WTC11 (cell line): ENCODE measurements at regions not wholly inside any gene's neighbourhood (a gene's known extent, or its start where the extent isn't known, plus 50 kb on each side); places are given as distances from the start of the nearest gene placed in this dataset.

Experiments
- GRHL2 ChIP-seq: fragments of 250-450 bp; sonication (Bioruptor Pico); IDR thresholded peaks from 2 replicates; pipeline ENCODE4 v1.8.0; 2022; ENCODE audit warnings: mild to moderate bottlenecking, moderate library complexity; ENCODE audit not compliant: insufficient replicate concordance, severe bottlenecking
- IRF2 ChIP-seq: sonication (generic); formaldehyde crosslinking; IDR thresholded peaks from 2 replicates; pipeline ENCODE4 v1.8.0; 2022; ENCODE audit warnings: low read depth, missing genetic modification reagents, borderline replicate concordance
- NR2C2 ChIP-seq: sonication (generic); formaldehyde crosslinking; IDR thresholded peaks from 2 replicates; pipeline ENCODE4 v1.8.0; 2022; ENCODE audit warnings: mild to moderate bottlenecking, missing genetic modification reagents
- TF ChIP-seq, protein P1 (sequence below): fragments of 250-450 bp; sonication (Bioruptor Pico); IDR thresholded peaks from 2 replicates; pipeline ENCODE4 v2.1.2; 2022; ENCODE audit warnings: mild to moderate bottlenecking, moderate library complexity
- TF ChIP-seq, protein P2 (sequence below): sonication (generic); formaldehyde crosslinking; IDR thresholded peaks from 2 replicates; pipeline ENCODE4 v1.8.1; 2023; ENCODE audit warnings: mild to moderate bottlenecking, moderate library complexity, missing genetic modification reagents
- TF ChIP-seq, protein P3 (sequence below): fragments of 200-600 bp; IDR thresholded peaks from 2 replicates; pipeline ENCODE4 v1.8.0; 2022; ENCODE audit warnings: antibody characterized with exemption
- TF ChIP-seq, protein P4 (sequence below): sonication (generic); formaldehyde crosslinking; IDR thresholded peaks from 2 replicates; pipeline ENCODE4 v1.8.1; 2022; ENCODE audit warnings: mild to moderate bottlenecking, missing genetic modification reagents, moderate library complexity, borderline replicate concordance

DNA sequence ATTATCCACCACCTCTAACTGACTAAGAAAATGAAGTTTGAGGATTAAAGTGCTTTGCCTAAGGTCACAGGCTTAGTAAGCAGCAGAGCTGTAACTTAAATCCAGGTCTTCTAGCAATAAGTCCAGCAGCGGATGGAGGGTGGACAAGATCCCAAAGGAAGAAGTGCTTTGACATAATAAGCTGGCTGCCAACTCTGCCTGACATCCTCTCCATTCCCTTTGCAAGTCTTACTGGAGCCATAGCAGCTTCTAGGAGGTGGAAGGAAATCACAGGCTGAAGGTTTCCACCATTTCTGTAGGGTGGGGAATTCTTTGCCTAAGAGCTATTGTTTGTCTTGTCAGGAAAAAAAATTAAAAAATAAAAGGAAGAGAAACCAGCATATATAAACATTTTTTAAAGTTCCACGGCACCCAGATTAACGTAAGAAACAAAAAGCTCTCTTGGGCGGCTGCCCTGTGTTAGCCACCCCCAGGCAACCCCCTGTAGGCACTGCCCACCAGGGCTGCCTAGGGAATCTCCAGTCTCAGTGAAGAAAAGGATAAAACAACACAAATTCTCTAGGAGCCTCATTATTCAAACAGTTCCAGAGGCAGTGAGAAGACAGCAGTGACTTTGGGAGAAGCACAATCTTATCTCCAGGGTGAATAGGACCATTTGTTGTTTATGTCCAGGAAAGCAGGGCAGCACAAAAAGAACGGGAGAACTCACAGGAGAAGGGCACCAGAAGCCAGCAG, 380.8 kb upstream of the CADM1 start:
- TF ChIP-seq IRF2 (no peak), NR2C2 (CRISPR knock-in tag) (no peak), GRHL2 (no peak)
- TF ChIP-seq, protein P1, sequence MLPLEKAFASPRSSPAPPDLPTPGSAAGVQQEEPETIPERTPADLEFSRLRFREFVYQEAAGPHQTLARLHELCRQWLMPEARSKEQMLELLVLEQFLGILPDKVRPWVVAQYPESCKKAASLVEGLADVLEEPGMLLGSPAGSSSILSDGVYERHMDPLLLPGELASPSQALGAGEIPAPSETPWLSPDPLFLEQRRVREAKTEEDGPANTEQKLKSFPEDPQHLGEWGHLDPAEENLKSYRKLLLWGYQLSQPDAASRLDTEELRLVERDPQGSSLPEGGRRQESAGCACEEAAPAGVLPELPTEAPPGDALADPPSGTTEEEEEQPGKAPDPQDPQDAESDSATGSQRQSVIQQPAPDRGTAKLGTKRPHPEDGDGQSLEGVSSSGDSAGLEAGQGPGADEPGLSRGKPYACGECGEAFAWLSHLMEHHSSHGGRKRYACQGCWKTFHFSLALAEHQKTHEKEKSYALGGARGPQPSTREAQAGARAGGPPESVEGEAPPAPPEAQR (CRISPR knock-in tag) = no peak
- TF ChIP-seq, protein P2, sequence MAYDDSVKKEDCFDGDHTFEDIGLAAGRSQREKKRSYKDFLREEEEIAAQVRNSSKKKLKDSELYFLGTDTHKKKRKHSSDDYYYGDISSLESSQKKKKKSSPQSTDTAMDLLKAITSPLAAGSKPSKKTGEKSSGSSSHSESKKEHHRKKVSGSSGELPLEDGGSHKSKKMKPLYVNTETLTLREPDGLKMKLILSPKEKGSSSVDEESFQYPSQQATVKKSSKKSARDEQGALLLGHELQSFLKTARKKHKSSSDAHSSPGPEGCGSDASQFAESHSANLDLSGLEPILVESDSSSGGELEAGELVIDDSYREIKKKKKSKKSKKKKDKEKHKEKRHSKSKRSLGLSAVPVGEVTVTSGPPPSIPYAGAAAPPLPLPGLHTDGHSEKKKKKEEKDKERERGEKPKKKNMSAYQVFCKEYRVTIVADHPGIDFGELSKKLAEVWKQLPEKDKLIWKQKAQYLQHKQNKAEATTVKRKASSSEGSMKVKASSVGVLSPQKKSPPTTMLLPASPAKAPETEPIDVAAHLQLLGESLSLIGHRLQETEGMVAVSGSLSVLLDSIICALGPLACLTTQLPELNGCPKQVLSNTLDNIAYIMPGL = no peak
- TF ChIP-seq, protein P3, sequence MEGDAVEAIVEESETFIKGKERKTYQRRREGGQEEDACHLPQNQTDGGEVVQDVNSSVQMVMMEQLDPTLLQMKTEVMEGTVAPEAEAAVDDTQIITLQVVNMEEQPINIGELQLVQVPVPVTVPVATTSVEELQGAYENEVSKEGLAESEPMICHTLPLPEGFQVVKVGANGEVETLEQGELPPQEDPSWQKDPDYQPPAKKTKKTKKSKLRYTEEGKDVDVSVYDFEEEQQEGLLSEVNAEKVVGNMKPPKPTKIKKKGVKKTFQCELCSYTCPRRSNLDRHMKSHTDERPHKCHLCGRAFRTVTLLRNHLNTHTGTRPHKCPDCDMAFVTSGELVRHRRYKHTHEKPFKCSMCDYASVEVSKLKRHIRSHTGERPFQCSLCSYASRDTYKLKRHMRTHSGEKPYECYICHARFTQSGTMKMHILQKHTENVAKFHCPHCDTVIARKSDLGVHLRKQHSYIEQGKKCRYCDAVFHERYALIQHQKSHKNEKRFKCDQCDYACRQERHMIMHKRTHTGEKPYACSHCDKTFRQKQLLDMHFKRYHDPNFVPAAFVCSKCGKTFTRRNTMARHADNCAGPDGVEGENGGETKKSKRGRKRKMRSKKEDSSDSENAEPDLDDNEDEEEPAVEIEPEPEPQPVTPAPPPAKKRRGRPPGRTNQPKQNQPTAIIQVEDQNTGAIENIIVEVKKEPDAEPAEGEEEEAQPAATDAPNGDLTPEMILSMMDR = no peak
- TF ChIP-seq, protein P4, sequence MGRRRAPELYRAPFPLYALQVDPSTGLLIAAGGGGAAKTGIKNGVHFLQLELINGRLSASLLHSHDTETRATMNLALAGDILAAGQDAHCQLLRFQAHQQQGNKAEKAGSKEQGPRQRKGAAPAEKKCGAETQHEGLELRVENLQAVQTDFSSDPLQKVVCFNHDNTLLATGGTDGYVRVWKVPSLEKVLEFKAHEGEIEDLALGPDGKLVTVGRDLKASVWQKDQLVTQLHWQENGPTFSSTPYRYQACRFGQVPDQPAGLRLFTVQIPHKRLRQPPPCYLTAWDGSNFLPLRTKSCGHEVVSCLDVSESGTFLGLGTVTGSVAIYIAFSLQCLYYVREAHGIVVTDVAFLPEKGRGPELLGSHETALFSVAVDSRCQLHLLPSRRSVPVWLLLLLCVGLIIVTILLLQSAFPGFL (CRISPR knock-in tag) = no peak
